Mesenchymal stem cell (in vitro differentiated cells and primary cell): ENCODE measurements at regions not wholly inside any gene's neighbourhood (a gene's known extent, or its start where the extent isn't known, plus 50 kb on each side); places are given as distances from the start of the nearest gene placed in this dataset.

Source experiments
- DNase-seq: peaks from one replicate; pipeline ENCODE4 v3.0.0-alpha.2; 2013
- H2AFZ ChIP-seq: one replicate; pipeline ENCODE4 v1.6.1; 2013; ENCODE audit warnings: low read depth, mild to moderate bottlenecking, control low read depth, inconsistent platforms, low read length, moderate library complexity
- H2AK5ac ChIP-seq: 2 replicates; pipeline ENCODE4 v1.6.1; 2013; ENCODE audit warnings: low read length, moderate library complexity, mild to moderate bottlenecking, inconsistent platforms; ENCODE audit not compliant: severe bottlenecking
- H2BK120ac ChIP-seq: one replicate; pipeline ENCODE4 v1.6.1; 2013; ENCODE audit warnings: low read depth, mild to moderate bottlenecking, inconsistent platforms, low read length, moderate library complexity
- H2BK12ac ChIP-seq, 2 experiments: one replicate each; pipeline ENCODE4 v1.6.1; 2013; ENCODE audit warnings: inconsistent platforms in 2 of 2, low read length in 2 of 2, mild to moderate bottlenecking in 2 of 2, moderate library complexity in 2 of 2, control low read depth in 1 of 2
- H2BK15ac ChIP-seq: one replicate; pipeline ENCODE4 v1.6.1; 2013; ENCODE audit warnings: mild to moderate bottlenecking, low read depth, inconsistent platforms; ENCODE audit not compliant: poor library complexity, severe bottlenecking
- H2BK5ac ChIP-seq: 2 replicates; pipeline ENCODE4 v1.6.1; 2013; ENCODE audit warnings: low read depth, mild to moderate bottlenecking, low read length, control low read depth, inconsistent platforms; ENCODE audit not compliant: poor library complexity, severe bottlenecking
- H3K14ac ChIP-seq, 2 experiments: one replicate each; pipeline ENCODE4 v1.6.1; 2013; ENCODE audit warnings: inconsistent platforms in 2 of 2, low read length in 2 of 2, control low read depth in 1 of 2, mild to moderate bottlenecking in 1 of 2, moderate library complexity in 1 of 2
- H3K18ac ChIP-seq, 2 experiments: one replicate each; pipeline ENCODE4 v1.6.1; 2013; ENCODE audit warnings: inconsistent platforms in 2 of 2, low read length in 2 of 2, control low read depth in 1 of 2, low read depth in 1 of 2, mild to moderate bottlenecking in 1 of 2
- H3K23ac ChIP-seq, 2 experiments: one replicate each; pipeline ENCODE4 v1.6.1; 2013; ENCODE audit warnings: inconsistent platforms in 2 of 2, low read length in 2 of 2, mild to moderate bottlenecking in 2 of 2, moderate library complexity in 2 of 2, control low read depth in 1 of 2
- H3K27ac ChIP-seq: 2 replicates; pipeline ENCODE4 v1.5.1; 2013; ENCODE audit warnings: mild to moderate bottlenecking, moderate library complexity, low read length, control low read depth, inconsistent platforms; ENCODE audit not compliant: poor library complexity, severe bottlenecking
- H3K27me3 ChIP-seq, 2 experiments: 2 replicates each; pipeline versions ENCODE4 v1.6.1 to v1.7.0; 2013; ENCODE audit warnings: low read length in 2 of 2, mild to moderate bottlenecking in 2 of 2, moderate library complexity in 2 of 2, control low read depth in 1 of 2, inconsistent platforms in 1 of 2; ENCODE audit not compliant: control insufficient read depth in 1 of 2, insufficient read depth in 1 of 2
- H3K36me3 ChIP-seq, 2 experiments: 2 replicates each; pipeline versions ENCODE4 v1.6.1 to v1.7.0; 2013; ENCODE audit warnings: low read length in 2 of 2, control low read depth in 1 of 2, inconsistent platforms in 1 of 2, low read depth in 1 of 2, mild to moderate bottlenecking in 1 of 2; ENCODE audit not compliant: insufficient read depth in 2 of 2, control insufficient read depth in 1 of 2
- H3K4ac ChIP-seq, 2 experiments: one replicate each; pipeline ENCODE4 v1.6.1; 2013; ENCODE audit warnings: inconsistent platforms in 2 of 2, low read length in 2 of 2, mild to moderate bottlenecking in 2 of 2, moderate library complexity in 2 of 2, control low read depth in 1 of 2, low read depth in 1 of 2
- H3K4me1 ChIP-seq: 2 replicates; pipeline ENCODE4 v1.6.1; 2013; ENCODE audit warnings: low read depth, low read length, control low read depth; ENCODE audit not compliant: control insufficient read depth, insufficient read depth
- H3K4me2 ChIP-seq: 2 replicates; pipeline ENCODE4 v1.6.1; 2013; ENCODE audit warnings: low read length, mild to moderate bottlenecking, inconsistent platforms; ENCODE audit not compliant: poor library complexity, severe bottlenecking
- H3K4me3 ChIP-seq, 2 experiments: 2 replicates each; pipeline versions ENCODE4 v1.5.1 to v1.7.0; 2013; ENCODE audit warnings: low read length in 2 of 2, mild to moderate bottlenecking in 2 of 2, control low read depth in 1 of 2, low read depth in 1 of 2; ENCODE audit not compliant: insufficient read depth in 1 of 2
- H3K79me1 ChIP-seq: replicated peaks from 2 replicates; pipeline ENCODE4 v1.6.1; 2013; ENCODE audit warnings: mild to moderate bottlenecking, control low read depth, low read length, inconsistent platforms; ENCODE audit not compliant: poor library complexity, severe bottlenecking
- H3K9ac ChIP-seq: 2 replicates; pipeline ENCODE4 v1.7.0; 2013; ENCODE audit warnings: mild to moderate bottlenecking, low read length, moderate library complexity
- H3K9me3 ChIP-seq: 2 replicates; pipeline ENCODE4 v1.7.0; 2013; ENCODE audit warnings: mild to moderate bottlenecking, low read length; ENCODE audit not compliant: control insufficient read depth
- H4K8ac ChIP-seq: one replicate; pipeline ENCODE4 v1.6.1; 2013; ENCODE audit warnings: inconsistent platforms, mild to moderate bottlenecking, low read length, moderate library complexity
- H4K91ac ChIP-seq: one replicate; pipeline ENCODE4 v1.6.1; 2013; ENCODE audit warnings: mild to moderate bottlenecking, low read length, inconsistent platforms
- WGBS: methylation state at CpG from one replicate; pipeline ENCODE4 v1.1.7; 2013; ENCODE audit warnings: mixed read lengths; 5-methylcytosine and 5-hydroxymethylcytosine counted together

DNA sequence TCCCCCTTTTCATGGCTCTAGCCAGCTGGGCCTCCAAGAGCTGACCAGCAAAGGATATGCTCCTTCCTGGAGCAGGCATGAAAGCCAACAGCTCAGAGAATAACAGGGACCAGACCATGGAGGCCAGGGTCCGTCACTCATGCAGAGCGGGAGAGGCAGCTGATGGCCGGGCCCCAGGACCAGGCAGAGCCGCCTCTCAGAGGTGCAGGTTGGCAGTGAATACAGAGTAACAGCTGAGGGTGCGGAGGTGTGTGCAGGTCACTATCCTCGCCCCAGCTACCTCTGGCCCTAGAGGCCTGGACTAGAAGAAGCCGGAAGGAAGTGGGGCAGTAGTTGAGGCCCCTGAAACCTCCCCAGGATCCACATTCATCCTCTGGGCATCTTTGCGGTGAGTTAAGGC lies 1377.3 kb downstream of the TBC1D22A start:
- H3K4me3 ChIP-seq = no peak overlapping the region
- H3K18ac ChIP-seq = no peak overlapping the region
- no peaks in the 10 kb centered on the region for H3K4me1 ChIP-seq
- H2BK15ac ChIP-seq = no peak overlapping the region
- H3K23ac ChIP-seq = no peak overlapping the region
- H3K27me3 ChIP-seq = no peaks in the 10 kb centered on the region
- H2BK120ac ChIP-seq = no peak overlapping the region
- H4K91ac ChIP-seq = no peak overlapping the region
- no peak overlapping the region for H3K4me2 ChIP-seq
- no peaks in the 10 kb centered on the region for H3K36me3 ChIP-seq
- no peak overlapping the region for H2AFZ ChIP-seq
- no peak overlapping the region for H3K4ac ChIP-seq
- 68% methylated on average over 8 of the region's 8 CpGs for WGBS
- no peak overlapping the region for H3K27ac ChIP-seq
- no peak for DNase-seq
- H3K9me3 ChIP-seq = no peaks in the 10 kb centered on the region
- no peak overlapping the region for H3K9ac ChIP-seq
- no peak overlapping the region for H2BK12ac ChIP-seq
- H3K79me1 ChIP-seq = no peaks in the 10 kb centered on the region
- H4K8ac ChIP-seq = no peak overlapping the region
- H3K14ac ChIP-seq = no peak overlapping the region
- H2AK5ac ChIP-seq = no peak overlapping the region
- no peak overlapping the region for H2BK5ac ChIP-seq

GRCh38 chr22:48138855-48139254 lies 1376.4 kb downstream of the TBC1D22A start:
- Histone ChIP-seq H2BK5ac (no peak overlapping the region), H3K18ac (no peak overlapping the region), H3K27me3 (no peaks in the 10 kb centered on the region), H2AFZ (no peak overlapping the region), H3K4ac (no peak overlapping the region), H3K4me1 (no peaks in the 10 kb centered on the region), H4K91ac (no peak overlapping the region), H2AK5ac (no peak overlapping the region), H3K9ac (no peak overlapping the region), H4K8ac (no peak overlapping the region), H2BK120ac (no peak overlapping the region), H3K9me3 (peaks cover 5% of the 10 kb centered on the region), H3K14ac (no peak overlapping the region), H3K36me3 (no peaks in the 10 kb centered on the region), H3K4me3 (no peak overlapping the region), H3K79me1 (no peaks in the 10 kb centered on the region), H3K4me2 (no peak overlapping the region), H2BK12ac (no peak overlapping the region), H3K23ac (no peak overlapping the region), H2BK15ac (no peak overlapping the region), H3K27ac (no peak overlapping the region)
- no peak for DNase-seq
- 82% methylated on average over 11 of the region's 11 CpGs for WGBS

DNA sequence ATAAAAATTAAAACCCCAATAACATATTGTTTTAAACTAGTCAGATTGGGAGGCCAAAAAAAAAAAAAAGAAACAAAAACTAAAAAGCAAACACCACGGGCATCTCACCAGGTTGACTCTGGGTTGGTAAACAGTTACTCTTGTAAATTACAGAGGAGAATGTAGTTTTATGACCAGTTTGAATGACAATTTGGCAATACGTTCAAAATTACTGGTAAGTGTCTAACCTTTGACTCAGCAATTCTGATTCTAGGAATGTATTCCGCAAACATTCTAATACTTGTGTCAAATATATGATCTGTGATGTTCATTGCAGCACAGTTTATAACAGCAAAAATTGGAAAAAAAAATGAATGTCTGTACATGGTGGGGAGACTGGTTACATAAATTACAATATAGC lies 1376.0 kb downstream of the TBC1D22A start:
- DNase-seq = no peak
- Histone ChIP-seq H3K9ac (no peak overlapping the region), H2BK5ac (no peak overlapping the region), H3K18ac (no peak overlapping the region), H3K4me2 (no peak overlapping the region), H2BK15ac (no peak overlapping the region), H3K23ac (no peak overlapping the region), H3K14ac (no peak overlapping the region), H3K9me3 (peaks cover 7% of the 10 kb centered on the region), H3K27me3 (no peaks in the 10 kb centered on the region), H3K4me1 (no peaks in the 10 kb centered on the region), H3K4ac (no peak overlapping the region), H2AFZ (no peak overlapping the region), H4K91ac (no peak overlapping the region), H2BK12ac (no peak overlapping the region), H4K8ac (no peak overlapping the region), H3K4me3 (no peak overlapping the region), H3K36me3 (no peaks in the 10 kb centered on the region), H2BK120ac (no peak overlapping the region), H3K79me1 (no peaks in the 10 kb centered on the region), H3K27ac (no peak overlapping the region), H2AK5ac (no peak overlapping the region)
- 81% methylated on average over 2 of the region's 3 CpGs for WGBS

- H2BK12ac ChIP-seq = no peak overlapping the region
- H4K8ac ChIP-seq = no peak overlapping the region
- H2BK5ac ChIP-seq = no peak overlapping the region
- no peak overlapping the region for H3K9ac ChIP-seq
- H4K91ac ChIP-seq = no peak overlapping the region
- H3K14ac ChIP-seq = no peak overlapping the region
- H3K4me3 ChIP-seq = no peak overlapping the region
- no peak overlapping the region for H3K18ac ChIP-seq
- no peaks in the 10 kb centered on the region for H3K79me1 ChIP-seq
- H3K4ac ChIP-seq = no peak overlapping the region
- H3K4me2 ChIP-seq = no peak overlapping the region
- peaks cover 7% of the 10 kb centered on the region for H3K9me3 ChIP-seq
- no peak for DNase-seq
- H3K27me3 ChIP-seq = no peaks in the 10 kb centered on the region
- no peak overlapping the region for H2AFZ ChIP-seq
- H2BK15ac ChIP-seq = no peak overlapping the region
- H3K4me1 ChIP-seq = no peaks in the 10 kb centered on the region
- H3K23ac ChIP-seq = no peak overlapping the region
- no peaks in the 10 kb centered on the region for H3K36me3 ChIP-seq
- H2AK5ac ChIP-seq = no peak overlapping the region
- H3K27ac ChIP-seq = no peak overlapping the region
- H2BK120ac ChIP-seq = no peak overlapping the region
- 32% methylated on average over 8 of the region's 10 CpGs for WGBS
Observed at GRCh38 chr22:48137640-48138039, 1375.2 kb downstream of the TBC1D22A start.
